ENCODE measurements at regions not wholly inside any gene's neighbourhood (a gene's known extent, or its start where the extent isn't known, plus 50 kb on each side); places are given as distances from the start of the nearest gene placed in this dataset.

GRCh38 chr19:29029268-29029958 is 183.5 kb downstream of the UQCRFS1 start:
- H3K4me2 ChIP-seq (ENCODE audit: insufficient read depth, insufficient read length, low read length) = no peak overlapping the region
- no peak overlapping the region for H3K23ac ChIP-seq (ENCODE audit: insufficient read length, low read depth, low read length)
- H3K9me3 ChIP-seq (ENCODE audit: control insufficient read depth, low read depth, low read length) = no peaks in the 10 kb centered on the region
- Mint-ChIP-seq H3K36me3 (ENCODE audit: insufficient read depth in 1 of 3, low read depth in 3 of 3) (no peaks in the 10 kb centered on the region), H3K27ac (no peak overlapping the region), H3K4me1 (peaks cover 1 to 10% of the 10 kb centered on the region in 2 experiments; a peak in 2 of 4 replicates), H3K27me3 (ENCODE audit: low read depth) (no peaks in the 10 kb centered on the region; the same call in 1 of the 2 replicates), H3K9me3 (no peaks in the 10 kb centered on the region; a peak in 2 of 5 replicates), H3K4me3 (no peak overlapping the region)
- H3K9ac ChIP-seq (ENCODE audit: extremely low read depth, insufficient read length, low read length) = no peak overlapping the region
- no peaks in the 10 kb centered on the region for H3K27me3 ChIP-seq (ENCODE audit: insufficient read depth, low read length)
- no peak overlapping the region for H3K56ac ChIP-seq (ENCODE audit: insufficient read length, low read depth, low read length)
- H4K5ac ChIP-seq (ENCODE audit: insufficient read length, low read depth, low read length) = no peak overlapping the region
- H3K79me2 ChIP-seq (ENCODE audit: insufficient read depth, low read length) = no peaks in the 10 kb centered on the region
- no peaks in the 10 kb centered on the region for H3K23me2 ChIP-seq (ENCODE audit: insufficient read length, low read depth, low read length, poor library complexity, severe bottlenecking)
- H2AFZ ChIP-seq (ENCODE audit: low read length) = no peak overlapping the region
- WGBS (ENCODE audit: extremely low coverage, insufficient read length, low lambda C conversion rate) = no CpG with 5 or more reads among the region's 11 CpGs
- H3K18ac ChIP-seq (ENCODE audit: insufficient read length, low read depth, low read length) = no peak overlapping the region
- no peak overlapping the region for H3K4ac ChIP-seq (ENCODE audit: low read depth, low read length)
- TF ChIP-seq, protein P1, sequence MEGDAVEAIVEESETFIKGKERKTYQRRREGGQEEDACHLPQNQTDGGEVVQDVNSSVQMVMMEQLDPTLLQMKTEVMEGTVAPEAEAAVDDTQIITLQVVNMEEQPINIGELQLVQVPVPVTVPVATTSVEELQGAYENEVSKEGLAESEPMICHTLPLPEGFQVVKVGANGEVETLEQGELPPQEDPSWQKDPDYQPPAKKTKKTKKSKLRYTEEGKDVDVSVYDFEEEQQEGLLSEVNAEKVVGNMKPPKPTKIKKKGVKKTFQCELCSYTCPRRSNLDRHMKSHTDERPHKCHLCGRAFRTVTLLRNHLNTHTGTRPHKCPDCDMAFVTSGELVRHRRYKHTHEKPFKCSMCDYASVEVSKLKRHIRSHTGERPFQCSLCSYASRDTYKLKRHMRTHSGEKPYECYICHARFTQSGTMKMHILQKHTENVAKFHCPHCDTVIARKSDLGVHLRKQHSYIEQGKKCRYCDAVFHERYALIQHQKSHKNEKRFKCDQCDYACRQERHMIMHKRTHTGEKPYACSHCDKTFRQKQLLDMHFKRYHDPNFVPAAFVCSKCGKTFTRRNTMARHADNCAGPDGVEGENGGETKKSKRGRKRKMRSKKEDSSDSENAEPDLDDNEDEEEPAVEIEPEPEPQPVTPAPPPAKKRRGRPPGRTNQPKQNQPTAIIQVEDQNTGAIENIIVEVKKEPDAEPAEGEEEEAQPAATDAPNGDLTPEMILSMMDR (conservative IDR thresholded peaks at IDR 0.05) = no peak
- no peak overlapping the region for H2BK120ac ChIP-seq (ENCODE audit: low read depth, low read length, poor library complexity, severe bottlenecking)
- no peak overlapping the region for H3T11ph ChIP-seq (ENCODE audit: low read length)
- H2BK5ac ChIP-seq (ENCODE audit: insufficient read length, low read length) = no peak overlapping the region
- no peaks in the 10 kb centered on the region for H4K20me1 ChIP-seq (ENCODE audit: control insufficient read depth, insufficient read depth, insufficient read length)
- 0 out of 2 replicates have a peak overlapping the region, but pooled peaks have one; percentile 6 for H3K14ac ChIP-seq (ENCODE audit: insufficient read depth, low read length)
- H2BK15ac ChIP-seq (ENCODE audit: low read depth, low read length) = no peak overlapping the region
- H3K79me1 ChIP-seq (ENCODE audit: insufficient read depth, low read depth, low read length, poor library complexity, severe bottlenecking) = no peaks in the 10 kb centered on the region
- no peak overlapping the region for H3K27ac ChIP-seq (ENCODE audit: insufficient read length, low read depth, low read length)
- no peak overlapping the region for H4K8ac ChIP-seq (replicated peaks; ENCODE audit: insufficient read length, low read depth, low read length)
- no peak overlapping the region for H4K91ac ChIP-seq (ENCODE audit: insufficient read length, low read depth, low read length)
- H2BK20ac ChIP-seq (ENCODE audit: low read depth, low read length, poor library complexity, severe bottlenecking) = no peak overlapping the region
- H2BK12ac ChIP-seq (ENCODE audit: insufficient read length, low read depth, low read length) = no peak overlapping the region
- H2AK5ac ChIP-seq (ENCODE audit: insufficient read length, low read length) = no peak overlapping the region
- no peaks in the 10 kb centered on the region for H3K4me1 ChIP-seq (ENCODE audit: insufficient read depth, low read length)
- no peak for DNase-seq
